Cerebellar cortex (tissue), 1 donor: ENCODE measurements at regions not wholly inside any gene's neighbourhood (a gene's known extent, or its start where the extent isn't known, plus 50 kb on each side); places are given as distances from the start of the nearest gene placed in this dataset.

ENCODE experiments used
- DNase-seq: peaks from one replicate; pipeline ENCODE4 v3.0.0-alpha.2; 2015; ENCODE audit warnings: low spot score

DNA sequence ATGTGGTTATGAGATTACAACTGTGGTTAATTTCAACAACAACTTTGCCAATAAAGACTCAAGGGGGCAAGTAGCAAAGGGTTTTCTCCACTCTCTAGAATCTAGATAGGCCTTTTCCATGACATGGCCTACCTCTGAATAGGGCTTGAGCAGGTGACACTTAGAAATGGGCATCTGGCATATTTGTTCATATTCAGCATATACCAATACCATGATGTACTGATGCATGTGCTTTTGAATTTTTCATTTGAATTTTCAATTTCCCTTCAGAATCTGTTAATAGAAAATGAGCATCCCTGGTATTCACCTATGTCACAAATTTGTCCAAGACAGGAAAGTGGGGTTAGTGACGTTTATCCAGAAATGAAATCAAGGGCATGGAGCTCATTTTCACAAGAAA, 757.5 kb upstream of the NRSN1 start:
- DNase-seq, result no peak

DNA sequence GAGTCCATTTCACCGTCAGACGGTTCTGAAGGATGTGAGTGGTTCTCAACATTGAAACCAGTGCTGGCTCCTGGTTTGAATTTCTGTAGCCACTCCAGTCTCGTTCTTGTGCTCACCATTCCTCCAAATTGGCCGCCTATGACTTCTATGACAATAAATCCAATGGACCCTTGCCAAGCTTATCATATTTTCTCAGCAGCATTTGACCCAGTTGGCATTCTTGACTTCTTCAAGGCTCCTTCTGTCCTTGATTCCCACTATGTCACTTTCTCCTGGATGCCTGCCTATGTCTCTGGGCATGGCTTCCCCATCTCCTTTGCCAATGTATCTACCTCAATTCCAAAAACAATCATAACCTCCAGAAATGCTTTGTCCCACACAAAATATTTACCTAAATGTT, 756.0 kb upstream of the NRSN1 start:
- peak; percentile 26 for DNase-seq

DNA sequence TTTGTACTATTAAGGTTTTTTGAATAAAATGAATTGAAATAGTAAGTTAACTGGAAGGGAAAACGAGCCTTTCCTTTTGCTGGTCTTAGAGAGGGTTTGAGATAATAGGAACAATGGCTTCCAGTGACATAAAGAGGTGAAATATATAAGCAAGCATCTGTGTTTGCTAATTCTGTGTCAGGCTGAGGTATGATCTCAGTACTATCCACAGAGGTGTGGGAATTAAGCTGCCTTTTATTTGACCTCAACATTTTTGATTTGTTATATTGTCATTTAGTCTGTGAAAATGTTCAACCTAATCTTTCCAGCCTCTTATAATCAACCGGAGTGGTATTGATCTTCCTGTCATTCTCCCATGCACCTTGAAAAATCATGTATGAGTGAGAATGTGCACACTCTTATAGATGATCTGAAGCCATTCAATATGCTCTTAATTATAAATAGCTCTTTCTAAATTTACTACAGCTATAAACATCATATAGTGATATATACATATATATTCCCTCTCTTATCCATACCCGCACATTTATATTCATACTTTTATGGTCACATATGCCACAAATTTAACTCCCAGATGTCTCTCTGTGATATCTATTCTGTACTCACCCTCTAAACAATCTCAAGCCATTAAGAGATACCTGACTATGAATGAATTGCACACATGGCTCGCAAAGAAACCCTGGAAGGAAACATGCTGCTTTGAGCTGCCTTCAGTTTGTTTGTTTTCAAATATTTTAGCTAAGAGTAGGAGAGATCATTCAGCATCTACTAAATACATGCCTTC, 754.7 kb upstream of the NRSN1 start:
- no peak for DNase-seq

GRCh38 chr6:23377830-23378229, 748.2 kb upstream of the NRSN1 start:
- no peak for DNase-seq

DNA sequence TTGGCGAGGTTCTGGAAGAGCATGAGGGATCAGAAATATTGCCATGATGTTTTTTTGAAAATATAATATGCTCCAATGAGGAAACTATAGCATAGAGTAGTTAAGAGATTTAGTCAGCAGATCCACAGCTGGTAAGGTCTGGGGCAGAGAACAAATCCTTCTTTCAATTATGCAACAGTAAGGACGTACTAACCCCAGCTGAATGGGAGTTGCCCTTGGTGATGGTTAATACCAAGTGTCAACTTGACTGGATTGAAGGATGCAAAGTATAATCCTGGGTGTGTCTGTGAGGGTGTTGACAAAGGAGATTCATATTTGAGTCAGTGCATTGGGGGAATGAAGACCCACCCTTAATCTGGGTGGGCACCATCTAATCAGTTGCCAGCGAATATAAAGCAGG, 745.5 kb upstream of the NRSN1 start:
- DNase-seq, result no peak

- DNase-seq, result no peak
Measured at GRCh38 chr6:23388086-23388783, 737.8 kb upstream of the NRSN1 start.

GRCh38 chr6:23389386-23389785, 736.6 kb upstream of the NRSN1 start:
- no peak for DNase-seq

DNA sequence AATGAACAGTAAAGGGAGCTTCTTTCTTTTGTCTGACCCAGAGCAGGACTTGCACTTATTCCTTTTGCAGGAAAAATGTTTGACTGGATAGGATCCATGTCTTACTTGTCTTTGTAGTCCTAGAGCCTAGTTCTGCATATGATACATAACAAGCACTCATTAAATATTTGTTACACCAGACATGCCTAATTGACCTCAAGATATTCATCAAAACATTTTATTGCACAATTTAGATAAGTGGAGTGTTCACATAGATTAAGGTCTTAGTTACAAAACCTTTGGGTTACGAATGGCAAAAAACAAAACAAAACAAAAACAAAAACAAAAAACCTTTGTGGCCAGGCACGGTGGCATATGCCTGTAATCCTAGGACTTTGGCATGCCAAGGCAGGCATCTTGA, 735.8 kb upstream of the NRSN1 start:
- no peak for DNase-seq

GRCh38 chr6:23394681-23395080, 731.3 kb upstream of the NRSN1 start:
- no peak for DNase-seq

- DNase-seq, result no peak
Measured at GRCh38 chr6:23395381-23395780, 730.6 kb upstream of the NRSN1 start.

GRCh38 chr6:23396949-23397348, 729.1 kb upstream of the NRSN1 start:
- DNase-seq, result no peak

GRCh38 chr6:23403460-23403859, 722.6 kb upstream of the NRSN1 start:
- DNase-seq, result no peak

GRCh38 chr6:23409531-23409930, 716.5 kb upstream of the NRSN1 start:
- DNase-seq, result no peak

DNA sequence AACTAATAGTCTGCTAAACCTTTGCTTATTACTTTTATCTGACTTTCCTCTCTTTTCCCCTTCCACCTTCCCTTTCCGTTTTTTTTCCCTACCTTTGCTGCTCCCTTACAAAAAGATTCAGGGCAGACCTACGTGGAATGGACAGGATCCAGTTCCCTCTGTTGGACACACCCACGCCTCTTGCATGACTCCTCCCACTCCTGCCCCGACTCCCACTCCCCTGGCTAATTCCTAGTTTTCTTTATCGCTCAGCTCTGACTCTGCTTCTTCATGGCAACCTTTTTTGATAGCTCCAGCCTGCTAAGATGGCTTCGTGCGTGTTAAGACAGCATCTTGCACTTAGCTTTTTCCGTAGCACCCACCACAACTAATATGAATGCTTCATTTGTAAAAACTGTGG, 715.6 kb upstream of the NRSN1 start:
- no peak for DNase-seq

GRCh38 chr6:23412770-23413169, 713.2 kb upstream of the NRSN1 start:
- DNase-seq, result no peak

GRCh38 chr6:23413327-23414050, 712.5 kb upstream of the NRSN1 start:
- DNase-seq, result no peak

DNA sequence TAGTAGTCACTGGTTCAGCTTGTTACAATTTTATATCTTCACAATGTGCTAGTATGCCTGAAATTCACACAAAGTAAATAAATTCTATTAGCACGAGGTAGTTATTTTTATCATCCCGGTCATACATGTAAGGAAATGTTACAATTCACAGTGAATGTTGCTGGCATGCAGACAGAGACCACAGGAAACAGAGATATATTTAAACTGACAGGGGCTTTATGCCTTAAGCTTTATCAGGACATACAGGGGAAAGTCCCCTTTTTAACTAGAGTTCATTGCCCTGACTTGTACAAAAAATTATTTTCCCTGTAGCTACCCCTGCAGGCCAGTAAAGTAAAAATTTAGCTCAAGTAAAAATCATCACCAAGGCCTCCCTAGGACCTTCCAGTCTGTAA, 712.0 kb upstream of the NRSN1 start:
- peak; percentile 5 for DNase-seq

DNA sequence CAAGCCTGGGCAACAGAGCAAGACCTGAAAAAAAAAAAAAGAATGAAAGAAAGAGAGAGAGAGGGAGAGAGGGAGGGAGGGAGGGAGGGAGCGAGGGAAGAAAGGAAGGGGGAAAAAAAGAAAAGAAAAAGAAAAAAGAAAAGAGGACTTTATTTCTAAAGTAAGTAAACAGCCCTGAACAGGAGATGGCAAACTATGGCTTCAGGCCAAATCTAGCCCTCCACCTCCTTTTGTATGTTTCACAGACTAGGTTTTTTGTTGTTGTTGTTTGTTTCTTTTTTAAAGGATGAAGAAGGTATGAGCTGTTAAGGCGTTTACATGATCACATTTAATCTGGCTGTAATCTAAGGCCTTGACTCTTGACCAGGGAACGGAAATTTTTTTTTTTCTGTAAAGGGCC, 711.1 kb upstream of the NRSN1 start:
- DNase-seq, result no peak

DNA sequence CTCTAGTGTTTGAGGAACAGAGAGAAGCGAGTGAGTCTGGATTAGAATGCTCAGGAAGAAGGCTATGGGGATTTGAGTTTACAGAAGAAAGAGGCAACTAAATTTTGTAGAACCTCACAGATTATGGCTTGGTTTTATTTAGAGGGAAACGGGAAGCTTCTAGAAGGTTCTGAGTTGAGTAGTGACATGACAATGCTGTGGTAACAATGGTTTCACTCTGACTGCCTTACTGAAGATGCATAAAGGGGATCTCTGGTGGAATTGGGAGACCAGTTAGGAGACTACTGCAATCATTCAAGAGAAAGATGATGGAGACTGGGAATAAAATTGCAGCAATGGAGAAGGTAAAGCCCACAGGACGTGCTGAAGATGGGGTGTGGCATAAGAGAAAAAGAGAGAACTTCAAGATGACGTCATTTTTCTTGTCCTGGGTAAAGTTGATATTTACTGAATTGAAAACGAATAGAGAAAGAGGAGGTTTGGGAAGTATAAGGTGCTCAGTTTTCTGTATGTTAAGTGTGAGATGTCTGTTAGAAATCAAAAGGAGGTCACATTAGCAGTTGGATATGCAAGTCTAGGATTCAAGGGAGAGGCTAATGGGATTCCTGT, 710.1 kb upstream of the NRSN1 start:
- no peak for DNase-seq

GRCh38 chr6:23417133-23417532, 708.9 kb upstream of the NRSN1 start:
- no peak for DNase-seq

DNA sequence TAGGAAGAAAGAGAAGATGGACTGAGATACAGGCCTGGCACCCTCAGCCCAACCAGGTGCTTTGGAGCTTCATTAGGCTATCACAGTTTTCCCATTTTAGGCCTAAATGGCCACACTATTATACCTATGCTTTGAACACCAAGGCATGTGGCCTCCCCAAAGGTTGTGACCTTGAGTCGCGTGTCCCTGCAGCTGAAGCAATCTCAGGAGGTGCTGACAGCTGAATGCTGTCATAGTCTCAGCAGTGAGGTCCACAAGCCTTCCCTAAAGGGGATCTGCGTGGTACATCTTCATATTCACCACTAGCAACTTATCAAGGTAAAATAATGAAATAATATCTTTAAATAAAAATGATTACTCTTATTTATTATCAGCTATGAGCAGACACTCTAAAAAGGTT, 707.9 kb upstream of the NRSN1 start:
- DNase-seq, result no peak

GRCh38 chr6:23419046-23419445, 707.0 kb upstream of the NRSN1 start:
- DNase-seq, result no peak
